ENCODE measurements at regions not wholly inside any gene's neighbourhood (a gene's known extent, or its start where the extent isn't known, plus 50 kb on each side); places are given as distances from the start of the nearest gene placed in this dataset.
"Not testable (repeated sequence)": the region's sequence is repeated elsewhere in the genome, so short reads cannot be mapped to it uniquely, and the experiment has no call there.

- not testable (repeated sequence) for DNase-seq
Measured at GRCh38 chr6:4725136-4725760, 51.0 kb upstream of the CDYL start.

GRCh38 chr6:4724727-4725126 lies 51.5 kb upstream of the CDYL start:
- not testable (repeated sequence) for DNase-seq

DNA sequence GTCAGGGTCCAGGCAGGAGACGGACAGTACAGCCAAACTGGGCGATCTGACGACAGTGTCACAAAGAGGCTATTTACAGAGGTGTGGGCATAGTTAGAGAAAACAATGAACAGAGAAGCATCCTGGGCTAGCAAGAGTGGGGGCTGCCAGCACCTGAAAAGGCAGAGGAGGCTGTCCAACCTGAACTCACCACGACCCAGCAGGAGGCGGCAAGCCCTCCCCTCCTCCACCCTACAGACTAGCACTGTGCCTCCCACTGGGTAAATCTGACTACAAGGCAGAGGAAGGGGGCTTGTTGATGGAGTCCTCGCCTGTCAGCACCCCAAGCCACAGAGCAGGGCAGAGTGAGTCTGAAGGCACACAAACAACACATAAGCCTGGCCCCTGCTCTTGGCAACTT lies 52.8 kb upstream of the CDYL start:
- DNase-seq: no peak

GRCh38 chr6:4721368-4721767 lies 54.8 kb upstream of the CDYL start:
- not testable (repeated sequence) for DNase-seq

DNA sequence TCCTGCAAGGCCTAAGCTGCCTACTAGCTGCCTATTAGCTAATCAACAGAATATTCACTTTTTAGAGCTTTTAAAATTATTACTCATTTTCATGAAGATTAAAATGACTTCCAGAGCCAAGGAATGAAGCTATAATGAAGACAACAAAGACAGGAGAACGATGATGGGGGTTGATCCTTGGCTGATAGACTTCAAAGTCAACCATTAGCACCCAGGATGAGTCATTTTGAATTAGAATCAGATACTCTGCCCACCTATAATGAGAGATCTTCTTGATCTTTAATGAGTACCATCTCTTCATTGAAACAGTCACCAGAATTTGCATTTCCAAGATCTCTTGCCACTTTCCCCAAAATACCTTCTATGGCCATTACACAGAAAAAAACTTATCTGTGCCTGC lies 56.7 kb upstream of the CDYL start:
- no peak for DNase-seq

GRCh38 chr6:4717856-4718255 lies 58.3 kb upstream of the CDYL start:
- DNase-seq: no peak

GRCh38 chr6:4717124-4717523 lies 59.1 kb upstream of the CDYL start:
- no peak for DNase-seq

- no peak for DNase-seq
Measured at GRCh38 chr6:4714961-4715501, 61.2 kb upstream of the CDYL start.

GRCh38 chr6:4712291-4712690 lies 63.9 kb upstream of the CDYL start:
- no peak for DNase-seq

- no peak for DNase-seq
Measured at GRCh38 chr6:4707011-4707410, 69.2 kb upstream of the CDYL start.

- DNase-seq: no peak
Measured at GRCh38 chr6:4705809-4706208, 70.4 kb upstream of the CDYL start.

DNA sequence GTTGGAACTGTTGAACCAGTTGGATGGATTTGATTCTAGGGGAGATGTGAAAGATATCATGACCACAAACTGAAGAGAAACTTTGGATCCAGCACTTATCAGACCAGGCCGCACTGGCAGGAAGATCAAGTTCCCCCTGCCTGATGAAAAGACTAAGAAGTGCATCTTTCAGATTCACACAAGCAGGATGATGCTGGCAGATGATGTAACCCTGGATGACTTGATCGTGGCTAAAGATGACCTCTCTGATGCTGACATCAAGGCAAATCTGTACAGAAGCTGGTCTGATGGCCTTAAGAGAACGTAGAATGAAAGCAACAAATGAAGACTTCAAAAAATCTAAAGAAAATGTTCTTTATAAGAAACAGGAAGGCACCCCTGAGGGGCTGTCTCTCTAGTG lies 72.8 kb upstream of the CDYL start:
- DNase-seq: no peak

- peak; percentile 3 for DNase-seq
Measured at GRCh38 chr6:4698901-4699659, 77.1 kb upstream of the CDYL start.

DNA sequence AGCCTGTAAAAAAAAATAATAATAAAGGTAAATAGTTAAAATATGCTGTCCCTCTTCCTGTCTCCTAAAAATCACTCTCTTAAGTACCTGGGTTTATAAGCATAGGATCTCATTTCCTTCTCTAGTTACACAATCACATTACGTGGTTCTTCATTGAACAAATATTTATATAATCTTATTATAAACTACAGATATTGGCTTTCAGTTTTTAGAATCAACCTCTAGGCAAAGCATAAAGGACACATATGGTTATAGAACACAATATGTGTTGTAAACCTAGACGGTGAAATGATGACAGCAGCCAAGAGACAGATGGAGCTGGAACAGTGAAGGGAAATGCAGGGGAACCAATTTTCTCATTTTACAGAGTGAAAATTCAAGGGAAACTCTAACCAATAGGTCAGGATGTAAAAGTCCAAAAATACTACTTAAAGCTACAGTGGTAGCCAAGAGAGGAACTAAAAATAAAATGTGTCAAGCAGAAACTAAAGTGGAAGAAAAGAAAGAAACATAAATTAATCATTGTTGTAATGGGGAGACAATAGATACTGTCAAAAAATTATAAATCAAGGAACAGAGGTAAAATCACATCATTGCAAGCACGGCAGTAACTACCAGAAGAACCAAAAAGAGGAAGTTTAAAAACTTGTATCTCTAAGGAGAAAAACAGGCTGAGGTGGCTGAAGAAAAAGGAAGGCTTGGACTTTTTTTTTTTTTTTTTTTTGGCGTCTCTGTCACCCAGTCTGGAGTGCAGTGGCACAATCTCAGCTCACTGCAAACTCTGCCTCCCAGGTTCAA lies 82.8 kb upstream of the CDYL start:
- peak; percentile 29 for DNase-seq

DNA sequence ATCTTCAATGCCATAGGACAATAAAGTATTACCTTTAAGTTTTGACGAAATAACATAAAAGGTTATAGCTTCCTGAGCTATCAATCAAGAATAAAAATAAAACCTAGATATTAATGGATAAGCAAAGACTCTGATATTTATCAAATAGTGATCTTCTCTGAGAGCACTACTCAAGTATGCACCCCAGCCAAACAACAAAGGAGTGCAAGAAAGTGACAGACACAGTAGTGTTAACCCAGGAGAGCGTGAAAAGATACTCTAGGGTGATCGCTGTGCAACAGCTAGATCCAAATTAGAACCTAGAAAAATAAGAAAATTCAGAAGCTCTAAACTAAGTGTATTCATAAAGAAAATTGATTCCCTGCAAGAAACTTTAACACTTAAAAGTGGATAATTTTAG lies 83.5 kb upstream of the CDYL start:
- DNase-seq: no peak

DNA sequence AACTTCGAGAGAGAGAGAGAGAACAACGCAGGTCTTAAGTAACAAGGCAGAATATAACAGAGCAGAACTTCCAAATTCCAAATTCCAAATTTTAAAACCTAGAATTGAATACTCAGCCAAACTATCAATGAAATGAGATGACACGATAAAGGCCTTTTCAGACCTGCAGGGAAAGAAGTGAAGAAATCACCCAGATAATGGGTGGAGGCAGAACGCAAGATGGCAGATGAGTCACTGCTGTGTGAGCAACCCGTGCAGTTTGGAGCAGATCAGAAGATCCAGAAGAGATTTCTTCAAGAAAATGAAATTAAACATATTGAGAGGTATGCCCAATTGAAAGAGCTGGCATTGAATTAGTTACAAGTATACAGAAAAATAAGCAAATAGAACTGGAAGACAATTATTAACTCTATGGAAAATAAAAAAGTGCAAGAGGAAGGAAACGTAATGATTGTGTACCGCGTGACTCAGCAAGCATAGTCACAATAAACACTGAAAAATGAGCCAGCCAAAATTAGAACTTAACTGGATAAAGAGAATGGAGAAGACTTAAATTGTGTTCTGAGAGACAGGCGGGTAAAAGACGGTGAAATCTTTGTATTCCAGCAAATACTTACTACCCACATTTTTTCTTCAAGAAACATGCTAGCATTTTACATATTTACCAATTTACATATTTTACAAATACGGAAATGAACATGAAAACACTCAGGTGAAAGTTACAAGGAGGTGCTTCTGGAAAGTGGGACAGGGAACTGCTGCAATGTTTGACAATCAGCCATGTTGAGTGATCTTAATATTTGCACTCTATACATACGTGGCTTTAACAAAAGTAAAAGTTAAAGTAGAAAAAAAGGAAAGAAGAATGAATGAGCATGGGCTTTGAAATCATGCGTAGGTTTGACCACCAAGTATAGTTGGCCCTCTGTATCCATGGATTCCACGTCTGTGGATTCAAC lies 87.9 kb upstream of the CDYL start:
- DNase-seq: no peak

DNA sequence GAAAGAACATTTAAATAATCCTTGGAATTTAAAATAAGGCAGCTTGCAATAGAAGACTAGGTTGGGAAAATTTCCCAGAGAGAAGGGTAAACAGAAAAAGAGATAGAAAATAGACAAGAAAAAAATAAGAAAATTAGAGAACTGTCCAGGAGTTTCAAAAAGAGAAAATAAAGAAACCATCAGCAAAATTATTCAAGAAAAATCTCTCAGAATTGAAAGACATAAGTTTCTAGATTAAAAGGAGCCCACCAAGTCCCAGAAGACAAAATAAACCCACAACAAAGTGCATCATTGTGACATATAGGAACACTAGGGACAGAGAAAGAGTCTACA lies 88.6 kb upstream of the CDYL start:
- no peak for DNase-seq

- DNase-seq: no peak
Measured at GRCh38 chr6:4682431-4683097, 93.6 kb upstream of the CDYL start.

- no peak for DNase-seq
Measured at GRCh38 chr6:4678506-4679300, 97.5 kb upstream of the CDYL start.

GRCh38 chr6:4677751-4678065 lies 98.5 kb upstream of the CDYL start:
- DNase-seq: no peak

- no peak for DNase-seq
Measured at GRCh38 chr6:4677011-4677750, 99.0 kb upstream of the CDYL start.
